HG03575 (cell line): ENCODE measurements at regions not wholly inside any gene's neighbourhood (a gene's known extent, or its start where the extent isn't known, plus 50 kb on each side); places are given as distances from the start of the nearest gene placed in this dataset.

ENCODE experiments used
- ATAC-seq: cut with Tn5 transposase; IDR thresholded peaks from one replicate; pipeline ENCODE4 v1.9.1; 2021; ENCODE audit not compliant: unreplicated experiment, insufficient number of reproducible peaks, low FRiP score; ENCODE audit errors: extremely low read depth

DNA sequence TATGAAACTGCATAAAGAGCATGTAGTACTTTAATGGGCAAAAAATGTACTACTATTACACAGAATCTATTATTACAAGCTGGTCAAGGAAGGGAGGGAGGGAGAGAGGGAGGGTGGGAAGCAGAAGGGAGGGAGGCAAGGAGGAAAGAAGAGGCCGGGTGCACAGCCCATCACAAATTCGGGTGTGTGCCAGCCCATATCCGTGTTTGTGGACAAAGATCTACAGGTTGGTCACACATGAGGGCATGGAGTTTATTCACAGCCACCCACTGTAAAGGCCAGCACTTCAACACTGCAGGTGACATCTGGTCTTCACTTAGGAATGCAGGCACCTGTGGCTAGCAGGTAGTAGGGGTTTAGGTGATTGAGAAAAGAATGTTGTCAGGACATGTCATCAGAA lies 352.5 kb upstream of the NBEA start:
- no peak for ATAC-seq

DNA sequence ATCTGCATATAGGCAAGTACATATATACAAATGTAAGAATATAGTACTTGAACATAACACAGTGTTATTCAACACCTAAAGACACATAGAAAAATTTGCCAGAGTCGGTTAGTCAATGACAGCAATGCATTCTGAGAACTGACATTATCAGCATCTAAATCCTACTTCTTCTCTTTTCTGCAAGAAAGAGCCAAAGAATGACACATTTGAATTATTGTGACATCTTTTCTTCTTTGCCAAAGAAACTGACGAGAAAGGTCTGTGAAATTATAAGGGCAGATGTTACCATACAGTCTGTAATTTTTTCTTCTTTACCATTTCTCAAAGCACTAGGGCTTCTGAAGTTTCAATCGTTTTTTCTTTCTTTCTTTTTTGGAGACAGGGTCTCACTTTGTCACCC lies 350.9 kb upstream of the NBEA start:
- no peak for ATAC-seq

DNA sequence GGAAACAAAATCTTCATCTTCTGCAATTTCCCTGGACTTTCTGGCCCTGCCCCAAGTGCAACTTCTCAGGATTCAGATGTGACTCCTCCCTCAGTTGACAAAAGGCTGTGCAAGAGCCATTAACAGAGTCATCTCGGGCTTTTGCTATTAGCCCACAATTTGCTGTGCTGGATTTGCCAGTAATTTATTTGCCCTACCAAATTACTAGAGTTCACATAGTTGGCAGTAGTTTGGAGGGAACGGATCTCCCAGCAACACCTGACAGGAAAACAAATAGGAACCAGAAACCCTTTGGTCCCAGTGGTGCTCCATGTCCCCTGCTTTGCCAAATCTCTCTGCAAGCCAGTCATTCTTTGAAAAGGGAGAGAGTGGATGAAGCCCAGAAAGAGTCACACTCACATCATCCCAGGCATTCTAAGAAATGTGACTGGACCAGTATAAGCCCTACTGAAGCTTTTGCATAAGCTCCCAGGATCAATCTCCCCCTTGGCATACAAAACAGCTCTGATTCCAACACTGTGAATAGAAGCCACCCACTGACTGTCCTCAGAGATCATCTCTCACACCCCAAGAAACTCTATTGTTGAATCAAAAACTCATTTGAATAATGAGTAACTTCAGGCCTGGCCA lies 350.1 kb upstream of the NBEA start:
- no peak for ATAC-seq

DNA sequence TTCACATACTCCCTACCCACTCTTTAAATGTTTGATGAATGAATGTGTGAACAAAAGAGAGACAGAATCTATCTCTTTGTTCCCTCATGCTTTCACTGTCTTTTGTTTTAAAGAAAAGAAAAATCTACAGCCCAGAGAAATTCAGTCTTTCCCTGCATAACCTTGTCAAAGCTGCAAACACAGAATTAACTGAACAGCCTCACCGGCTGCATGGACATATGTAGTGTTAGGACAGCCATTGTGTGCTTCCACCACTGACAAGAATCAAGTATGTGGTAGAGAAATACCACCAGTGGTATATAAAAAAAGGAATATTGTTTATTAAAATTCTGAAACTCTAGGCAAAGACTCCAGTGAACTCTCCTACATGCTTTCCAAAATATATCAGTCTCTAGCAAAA lies 348.4 kb upstream of the NBEA start:
- ATAC-seq: no peak

DNA sequence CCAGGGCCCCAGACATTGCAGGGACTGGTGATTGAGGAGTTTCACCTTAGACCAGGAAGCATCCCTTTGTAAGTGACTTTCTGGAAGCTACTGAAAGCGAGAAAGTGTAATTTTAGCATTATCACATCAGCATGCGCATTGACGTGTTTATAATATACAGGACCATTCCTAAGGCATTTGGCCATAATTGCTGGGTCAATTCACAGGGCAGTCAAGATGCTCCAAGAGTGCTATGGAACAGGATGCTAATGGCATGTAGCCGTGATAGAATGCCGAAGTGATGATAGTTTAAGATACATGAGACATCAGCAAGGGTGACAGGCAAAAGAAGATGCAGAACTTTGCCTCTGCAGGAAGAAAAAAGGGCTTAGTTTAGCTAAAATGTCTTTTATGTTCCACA lies 347.6 kb upstream of the NBEA start:
- no peak for ATAC-seq

DNA sequence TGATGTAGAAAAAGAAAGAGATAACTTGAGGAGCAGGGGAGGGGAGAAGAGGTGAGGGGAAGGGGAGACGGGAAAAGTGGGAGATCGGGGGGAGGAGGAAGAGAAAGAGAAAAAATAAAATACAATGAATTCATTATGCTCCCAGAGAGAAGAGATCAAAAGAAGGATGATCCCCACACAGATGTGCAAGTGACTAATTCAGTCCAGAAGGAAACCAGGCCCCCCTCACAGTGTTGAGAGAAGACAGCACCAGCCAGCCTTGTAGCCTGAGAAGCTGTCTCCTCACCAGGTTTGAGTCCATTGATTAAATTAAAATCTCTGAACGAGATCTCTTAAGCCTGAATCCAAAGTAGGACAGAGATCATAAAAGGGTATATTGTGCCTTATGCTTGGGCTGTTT lies 333.7 kb upstream of the NBEA start:
- no peak for ATAC-seq

DNA sequence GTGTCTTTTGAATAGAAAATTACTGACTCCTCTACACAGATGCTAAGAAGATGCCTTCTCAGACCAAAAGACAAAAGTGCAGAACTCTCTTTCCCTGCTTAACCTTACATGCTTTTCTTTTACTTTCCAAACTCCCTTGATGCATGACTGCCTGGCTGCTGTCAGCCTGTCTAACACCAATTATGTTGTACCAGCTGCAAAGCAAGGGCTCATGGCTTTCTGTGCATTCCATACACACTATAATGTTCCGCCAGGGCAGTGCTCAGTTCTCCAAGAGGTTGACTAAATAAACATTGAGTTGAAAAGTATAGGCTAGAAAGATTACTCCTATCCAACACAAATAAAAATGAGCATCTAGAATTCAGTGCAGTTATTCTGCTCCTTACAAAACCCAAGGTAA lies 330.4 kb upstream of the NBEA start:
- no peak for ATAC-seq

DNA sequence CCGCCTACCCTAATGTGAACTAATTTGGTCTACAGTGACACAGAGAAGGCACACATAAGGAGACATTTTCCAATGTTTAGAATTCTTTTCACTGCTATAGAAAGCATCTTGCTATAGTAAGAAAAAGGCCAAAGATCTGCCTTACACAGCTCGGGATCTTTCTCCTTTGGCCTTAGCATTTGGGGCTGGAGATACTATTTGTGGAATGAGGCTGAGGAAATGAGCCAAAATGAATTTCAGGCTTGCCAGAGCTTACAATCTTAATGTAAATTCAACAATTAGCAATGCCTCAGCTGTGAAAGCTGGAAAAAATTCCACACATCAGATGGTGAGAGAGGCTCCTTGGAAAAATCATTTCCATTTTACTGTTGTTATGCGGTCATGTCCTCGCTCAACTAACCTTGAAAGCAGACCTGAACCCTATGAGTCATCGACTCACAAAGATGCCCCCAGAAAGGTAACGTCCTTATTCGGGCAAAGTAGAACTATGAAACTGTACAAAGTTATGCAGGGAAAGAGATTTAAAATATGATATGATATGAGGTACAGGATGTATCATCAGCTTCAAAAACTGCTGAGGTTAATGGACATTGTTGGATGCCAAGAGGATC lies 324.5 kb upstream of the NBEA start:
- ATAC-seq: no peak

DNA sequence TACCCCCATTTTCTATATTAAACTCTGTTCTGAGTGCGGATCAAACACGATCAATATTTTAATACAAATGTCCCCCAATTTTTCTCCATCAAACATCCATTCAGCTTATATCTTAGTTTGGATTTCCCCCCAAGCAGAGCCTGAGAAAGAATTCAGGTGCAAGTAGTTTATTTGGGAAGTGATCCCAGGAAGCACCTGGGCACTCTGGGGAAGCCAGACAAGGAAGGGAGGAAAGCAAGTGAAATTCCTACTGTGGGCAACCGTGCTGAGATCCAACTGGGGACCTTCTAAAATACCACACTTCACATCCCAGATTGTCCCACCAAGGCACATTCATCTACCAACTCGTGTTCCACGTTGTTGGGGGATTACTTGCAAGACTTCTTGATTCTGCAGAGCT lies 323.4 kb upstream of the NBEA start:
- ATAC-seq: no peak

DNA sequence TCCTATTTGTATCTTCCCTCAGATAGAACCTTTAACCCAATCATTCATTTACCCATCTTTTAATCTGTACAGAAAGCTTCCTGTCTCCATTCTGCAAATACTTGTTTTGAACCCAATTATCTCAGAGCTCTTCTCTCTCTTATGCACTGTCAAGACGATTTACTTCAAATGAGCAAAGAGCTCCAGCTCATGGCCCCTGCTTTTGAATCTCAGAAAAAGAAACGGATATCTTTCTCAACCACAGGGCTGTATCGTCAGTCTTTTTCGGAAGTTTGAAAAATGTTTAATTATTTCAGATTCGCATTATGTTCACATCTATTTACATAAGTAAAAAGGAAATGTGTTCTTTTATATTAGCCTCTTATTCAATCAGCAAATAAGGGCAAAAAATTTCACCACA lies 322.7 kb upstream of the NBEA start:
- no peak for ATAC-seq

DNA sequence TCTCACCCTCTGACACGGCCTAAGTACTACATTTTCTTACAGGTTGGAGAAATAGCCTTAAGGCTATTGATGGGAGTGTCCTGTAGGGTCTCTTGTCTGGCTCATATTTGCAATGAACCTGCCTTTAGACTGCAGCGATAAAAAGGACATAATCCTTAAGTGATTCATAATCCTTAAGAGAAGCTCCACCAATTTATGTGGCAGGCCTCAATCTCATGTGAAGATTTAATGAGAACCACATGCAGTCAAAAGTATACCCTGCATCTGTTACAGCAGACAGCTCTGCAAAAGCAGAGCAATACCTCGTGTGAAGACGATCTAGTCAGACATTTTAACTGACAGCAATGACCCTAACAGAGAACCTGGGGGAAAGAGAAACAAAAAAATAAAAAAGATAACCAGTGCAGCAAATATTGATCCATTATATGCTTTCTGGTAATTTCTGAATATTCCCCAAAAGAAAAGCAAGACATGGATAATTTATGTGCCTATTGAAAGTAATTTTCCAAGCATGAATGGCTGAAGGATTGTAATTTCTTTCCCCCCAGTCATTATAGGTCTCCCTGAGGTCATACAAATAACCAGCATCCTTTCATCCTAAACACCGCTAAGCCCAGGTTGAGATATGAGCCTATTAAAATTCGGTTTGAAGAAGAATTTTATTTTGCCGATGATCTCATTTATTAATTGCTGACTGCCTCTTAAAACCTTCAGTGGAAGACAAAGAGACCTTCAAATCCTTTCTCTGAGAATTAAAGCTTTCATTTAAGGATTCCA lies 321.8 kb upstream of the NBEA start:
- ATAC-seq: no peak

DNA sequence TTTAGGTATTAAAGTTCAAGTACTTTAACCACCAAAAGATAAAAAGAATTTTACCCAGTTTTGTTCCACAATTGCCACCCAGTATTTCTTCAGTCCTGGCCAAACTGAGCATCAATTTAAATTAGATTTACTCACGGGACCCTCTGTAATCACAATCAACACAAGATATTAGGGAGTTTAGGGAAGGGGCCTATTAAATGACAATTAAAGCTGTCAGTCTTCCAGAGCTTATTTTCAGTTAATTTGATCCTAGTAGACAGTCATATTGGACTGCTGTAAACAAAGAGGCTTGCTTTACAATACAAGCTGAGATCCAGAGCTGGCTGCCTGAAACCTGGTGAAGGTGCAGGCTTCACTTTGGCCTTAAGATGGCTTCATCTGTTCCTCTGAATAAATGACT lies 321.2 kb upstream of the NBEA start:
- no peak for ATAC-seq

DNA sequence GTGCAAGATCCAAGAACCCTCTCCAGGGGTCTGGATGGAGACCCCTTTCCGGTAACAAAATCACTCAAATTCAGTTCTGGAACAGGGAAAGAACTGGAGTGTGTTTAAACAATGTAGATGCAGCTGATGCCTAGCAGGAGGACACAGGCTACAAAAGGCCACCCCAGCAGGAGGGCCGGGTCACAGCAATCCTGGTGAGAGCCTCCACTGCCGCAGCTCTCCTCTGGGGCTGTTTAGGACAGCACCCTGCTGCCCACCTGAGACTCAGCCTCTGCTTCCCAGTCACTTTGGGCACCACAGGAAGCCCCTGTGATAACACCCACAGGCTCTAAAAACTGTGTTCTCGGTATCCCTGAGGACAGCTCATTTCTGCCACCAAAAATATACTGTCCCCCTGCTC lies 318.7 kb upstream of the NBEA start:
- ATAC-seq: no peak

DNA sequence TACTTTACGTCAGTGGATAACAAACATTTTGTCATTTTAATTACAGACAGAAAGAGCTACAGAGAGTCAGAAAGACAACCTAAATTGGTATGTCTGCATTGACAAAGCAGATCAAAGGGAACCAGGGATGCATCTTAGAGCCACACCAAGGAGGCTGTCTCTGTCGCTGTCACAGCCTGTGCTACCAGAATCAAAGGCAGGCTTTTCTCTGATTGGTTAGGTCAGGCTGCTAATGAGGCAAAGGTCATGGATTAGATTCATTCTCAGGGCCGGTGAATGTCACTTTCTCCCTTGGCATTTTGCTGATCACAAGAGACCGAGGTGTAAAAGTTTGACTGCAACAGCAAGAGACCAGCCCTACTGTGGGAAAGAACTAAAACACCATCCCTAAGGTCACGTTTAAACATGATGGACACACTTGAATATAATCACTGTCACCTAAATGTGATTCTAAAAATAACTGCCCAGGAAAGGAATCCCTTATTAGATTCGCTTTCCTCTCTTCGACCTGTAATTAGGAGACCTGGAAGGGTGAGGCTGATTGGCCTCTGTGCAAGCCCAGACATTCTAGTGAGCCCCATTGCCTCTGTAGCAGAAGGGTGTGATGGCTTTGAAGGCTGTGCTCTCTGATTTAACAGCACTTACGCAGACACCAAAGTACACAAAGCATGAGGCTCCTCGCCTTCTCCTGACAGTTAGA lies 314.4 kb upstream of the NBEA start:
- ATAC-seq: no peak

DNA sequence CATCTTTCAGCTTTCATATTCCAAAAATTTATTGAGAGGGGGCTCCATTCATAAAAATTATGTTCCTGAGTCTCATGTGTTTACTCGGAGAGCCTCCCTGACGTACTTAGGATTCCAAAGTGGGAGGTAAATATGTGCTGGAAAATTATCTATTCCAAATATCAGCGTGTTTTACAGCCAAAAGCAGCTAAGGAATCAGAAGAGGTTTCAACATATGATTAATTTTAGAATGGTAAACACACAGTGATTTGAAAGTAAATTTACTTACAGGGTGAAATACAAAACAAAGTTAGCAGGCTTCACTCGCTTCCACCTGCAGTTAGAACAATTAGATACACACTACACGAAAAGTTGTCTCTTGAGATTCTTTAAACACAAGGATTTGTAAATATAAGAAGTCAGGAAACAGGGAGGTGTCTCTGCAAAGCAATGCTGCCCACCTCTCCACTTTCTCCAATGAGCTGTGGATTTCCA lies 313.8 kb upstream of the NBEA start:
- ATAC-seq: no peak

DNA sequence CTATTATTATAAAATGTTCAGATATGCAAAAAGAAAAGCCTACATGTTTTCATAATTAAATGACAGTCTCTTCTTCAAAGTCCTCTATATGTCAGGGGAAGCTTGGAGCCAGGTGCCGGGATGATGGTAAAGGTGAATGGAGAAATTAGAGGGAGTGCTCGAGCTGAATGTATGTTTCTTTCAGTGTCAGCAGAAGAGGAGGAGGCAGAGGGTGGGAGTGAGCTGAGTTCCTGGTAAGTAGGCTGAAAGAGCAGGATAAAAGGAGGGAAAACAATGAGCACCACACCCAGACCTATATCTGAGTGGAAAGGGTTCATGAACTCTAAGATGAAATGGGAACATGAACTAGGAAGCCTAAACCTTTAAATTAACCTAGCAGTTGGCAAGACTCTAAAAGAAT lies 307.6 kb upstream of the NBEA start:
- ATAC-seq: no peak

DNA sequence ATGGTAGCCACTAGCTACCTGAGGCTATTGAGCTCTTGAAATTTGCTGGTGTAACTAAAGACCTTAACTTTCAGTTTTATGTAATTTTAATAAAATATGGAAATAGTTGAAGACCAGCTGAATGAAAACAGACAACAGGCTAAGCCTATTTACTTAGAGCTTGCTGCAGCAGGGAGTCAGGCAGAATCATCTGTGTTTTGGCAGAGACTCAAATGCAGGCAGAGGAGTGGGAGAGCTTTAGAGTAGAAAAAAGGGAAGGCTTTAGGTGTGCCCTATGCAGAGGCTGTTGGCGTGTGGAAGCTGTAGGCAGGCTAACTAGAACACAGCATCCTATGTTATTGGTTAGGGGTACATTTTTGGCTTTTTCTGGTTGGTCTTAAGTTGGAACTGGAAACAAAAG lies 304.9 kb upstream of the NBEA start:
- ATAC-seq: no peak

DNA sequence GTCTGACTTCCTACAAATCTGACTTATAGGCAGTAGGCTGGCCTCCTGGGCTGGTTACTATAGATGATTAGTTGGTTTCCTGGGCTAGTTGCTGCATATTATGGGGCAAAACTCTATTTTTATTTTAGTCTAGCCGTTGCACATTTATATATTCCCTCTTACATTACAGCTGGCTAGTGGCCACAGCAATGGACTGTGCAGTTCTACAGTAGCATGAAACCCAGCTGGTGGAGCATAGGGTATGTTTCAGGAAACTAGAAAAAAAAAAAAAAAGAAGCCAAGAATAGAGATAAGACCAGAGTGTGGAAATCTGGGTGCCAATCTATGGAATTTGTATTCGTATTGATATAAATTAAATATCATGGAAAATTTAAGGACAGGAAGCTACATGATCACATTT lies 304.4 kb upstream of the NBEA start:
- ATAC-seq: no peak

DNA sequence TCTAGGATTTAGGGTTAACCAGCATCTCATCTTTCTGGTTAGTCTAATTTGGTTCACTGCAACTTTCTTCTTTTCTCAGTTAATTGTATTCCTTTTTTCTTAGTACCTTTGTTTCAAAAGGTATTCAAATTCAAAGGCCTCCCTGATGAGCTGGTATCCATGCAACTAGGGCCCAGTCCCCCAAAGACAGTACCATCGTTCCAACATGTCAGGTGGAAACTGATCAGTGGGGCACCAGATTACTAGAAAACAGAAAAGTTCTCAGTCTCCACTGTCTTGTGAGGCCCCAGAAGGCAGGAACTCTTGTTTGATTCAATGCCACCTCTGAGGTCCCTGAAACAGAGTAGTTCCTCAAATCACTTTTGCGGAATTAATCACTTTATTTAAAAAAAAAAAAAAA lies 303.2 kb upstream of the NBEA start:
- ATAC-seq: no peak
